Thyroid gland (tissue), 4 donors: ENCODE measurements at regions not wholly inside any gene's neighbourhood (a gene's known extent, or its start where the extent isn't known, plus 50 kb on each side); places are given as distances from the start of the nearest gene placed in this dataset.

ENCODE experiments used
- DNase-seq, 2 donors: peaks; one replicate each; pipeline ENCODE4 v3.0.0-alpha.2; 2019
- H3K27ac ChIP-seq, 3 donors: fragments of 200-600 bp; sonication (generic); 1 replicate in 2 of 3; 2 replicates in 1 of 3; pipeline ENCODE4 v1.5.1; 2016 to 2019; ENCODE audit warnings: mild to moderate bottlenecking in 1 of 3, moderate library complexity in 1 of 3
- H3K27me3 ChIP-seq: fragments of 200-600 bp; sonication (generic); one replicate; pipeline ENCODE4 v1.5.1; 2019
- H3K36me3 ChIP-seq, 2 donors: fragments of 200-600 bp; sonication (generic); one replicate each; pipeline ENCODE4 v1.5.1; 2016 to 2019
- H3K4me1 ChIP-seq, 2 donors: fragments of 200-600 bp; sonication (generic); one replicate each; pipeline ENCODE4 v1.5.1; 2017 to 2019
- H3K4me3 ChIP-seq, 3 donors: fragments of 200-600 bp; sonication (generic); replicated peaks in 1 of 3; 1 replicate in 2 of 3; 2 replicates in 1 of 3; pipeline ENCODE4 v1.5.1; 2016; ENCODE audit warnings: mild to moderate bottlenecking in 1 of 3
- H3K9me3 ChIP-seq: fragments of 200-600 bp; sonication (generic); one replicate; pipeline ENCODE4 v1.5.1; 2017
- CTCF ChIP-seq, 6 experiments: fragments of 200-600 bp in 3 of 6; fragments of 450-650 bp in 3 of 6; sonication (generic) in 3 of 6; IDR thresholded peaks; one replicate each; pipeline ENCODE4 v1.5.1; 2016 to 2019; ENCODE audit warnings: antibody characterized with exemption in 6 of 6, mild to moderate bottlenecking in 2 of 6, inconsistent platforms in 1 of 6, moderate library complexity in 1 of 6
- POLR2A ChIP-seq, 2 donors: fragments of 450-650 bp; IDR thresholded peaks; one replicate each; pipeline ENCODE4 v1.6.1; 2017; ENCODE audit warnings: antibody characterized with exemption in 2 of 2, mild to moderate bottlenecking in 2 of 2, moderate library complexity in 1 of 2
- WGBS, 2 donors: methylation state at CpG; one replicate each; pipeline ENCODE4 v1.1.5; 2017; 5-methylcytosine and 5-hydroxymethylcytosine counted together
- intact Hi-C: fragments of 100-400 bp; cut with DNase I; formaldehyde crosslinking; loops from one replicate; pipeline ENCODE4 v1.15.1; 2023

- intact Hi-C loops: no loop called here
- DNase-seq: no peak
These were observed 280.8 kb upstream of the GRIA1 start for GRCh38 chr5:153209687-153210086.

DNA sequence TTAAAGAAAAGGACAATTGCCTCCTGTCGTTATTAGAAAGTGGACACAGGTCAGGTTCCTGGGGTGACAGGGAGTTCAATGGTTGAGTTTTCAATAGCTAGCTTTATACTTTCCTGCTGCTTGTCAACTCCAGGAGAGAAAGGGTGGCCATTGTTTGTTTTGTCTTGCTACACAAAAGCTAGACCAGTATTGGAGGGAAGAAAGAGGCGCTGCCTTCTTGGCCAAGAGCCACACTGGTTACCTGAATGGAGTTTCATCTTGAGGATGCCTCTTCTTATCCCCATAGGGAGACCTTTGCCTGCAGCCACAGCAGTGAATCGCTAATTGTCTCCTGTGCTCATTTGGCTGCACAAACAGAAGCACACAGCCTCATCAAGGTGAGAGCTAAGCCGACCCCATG is 279.4 kb upstream of the GRIA1 start:
- no peak for DNase-seq
- no peaks in the 10 kb centered on the region for H3K4me1 ChIP-seq
- H3K9me3 ChIP-seq: no peaks in the 10 kb centered on the region
- H3K27ac ChIP-seq: no peak overlapping the region
- H3K4me3 ChIP-seq: no peak overlapping the region
- H3K36me3 ChIP-seq: no peaks in the 10 kb centered on the region
- TF ChIP-seq CTCF (IDR thresholded peaks at IDR 0.05): no peak
- TF ChIP-seq POLR2A (IDR thresholded peaks at IDR 0.05): no peak
- no peaks in the 10 kb centered on the region for H3K27me3 ChIP-seq
- intact Hi-C loops: no loop called here
- 33 to 50% methylated on average over 4 of the region's 4 CpGs for WGBS, 2 donors

More at GRCh38 chr5:153209687-153210086, 280.8 kb upstream of the GRIA1 start:
- TF ChIP-seq CTCF (IDR thresholded peaks at IDR 0.05) (no peak), POLR2A (IDR thresholded peaks at IDR 0.05) (no peak)
- H3K36me3 ChIP-seq: no peaks in the 10 kb centered on the region
- H3K27me3 ChIP-seq: no peaks in the 10 kb centered on the region
- H3K4me1 ChIP-seq: no peaks in the 10 kb centered on the region
- H3K27ac ChIP-seq: no peak overlapping the region
- 72 to 74% methylated on average over 2 of the region's 2 CpGs for WGBS, 2 donors
- no peak overlapping the region for H3K4me3 ChIP-seq
- no peaks in the 10 kb centered on the region for H3K9me3 ChIP-seq

GRCh38 chr5:153212471-153212870 is 278.0 kb upstream of the GRIA1 start:
- Histone ChIP-seq H3K4me3 (no peak overlapping the region), H3K4me1 (no peaks in the 10 kb centered on the region), H3K27me3 (no peaks in the 10 kb centered on the region), H3K36me3 (no peaks in the 10 kb centered on the region), H3K9me3 (no peaks in the 10 kb centered on the region), H3K27ac (no peak overlapping the region)
- intact Hi-C loops: no loop called here
- 63 to 88% methylated on average over 3 of the region's 3 CpGs for WGBS, 2 donors
- TF ChIP-seq POLR2A (IDR thresholded peaks at IDR 0.05) (no peak), CTCF (IDR thresholded peaks at IDR 0.05) (no peak)
- DNase-seq: no peak

GRCh38 chr5:153222936-153223335 is 267.5 kb upstream of the GRIA1 start:
- no peak for DNase-seq
- no peaks in the 10 kb centered on the region for H3K4me1 ChIP-seq
- no peak overlapping the region for H3K4me3 ChIP-seq
- no peak overlapping the region for H3K27ac ChIP-seq
- no peak for TF ChIP-seq POLR2A (IDR thresholded peaks at IDR 0.05)
- no peak for TF ChIP-seq CTCF (IDR thresholded peaks at IDR 0.05)
- intact Hi-C loops: no loop called here
- no peaks in the 10 kb centered on the region for H3K27me3 ChIP-seq
- no peaks in the 10 kb centered on the region for H3K9me3 ChIP-seq
- no peaks in the 10 kb centered on the region for H3K36me3 ChIP-seq

GRCh38 chr5:153223376-153223775 is 267.1 kb upstream of the GRIA1 start:
- H3K4me3 ChIP-seq: no peak overlapping the region
- no peaks in the 10 kb centered on the region for H3K4me1 ChIP-seq
- H3K9me3 ChIP-seq: no peaks in the 10 kb centered on the region
- no peak for DNase-seq
- H3K27me3 ChIP-seq: no peaks in the 10 kb centered on the region
- H3K36me3 ChIP-seq: no peaks in the 10 kb centered on the region
- intact Hi-C loops: no loop called here
- H3K27ac ChIP-seq: no peak overlapping the region
- TF ChIP-seq POLR2A (IDR thresholded peaks at IDR 0.05) (no peak), CTCF (IDR thresholded peaks at IDR 0.05) (no peak)
- 75 to 87% methylated on average over 6 of the region's 6 CpGs for WGBS, 2 donors
